B cell (primary cell): ENCODE measurements at regions not wholly inside any gene's neighbourhood (a gene's known extent, or its start where the extent isn't known, plus 50 kb on each side); places are given as distances from the start of the nearest gene placed in this dataset.

Source experiments
- ATAC-seq: fragments of 200-7000 bp; cut with Tn5 transposase; one replicate; pipeline ENCODE4 v1.10.0; 2021; ENCODE audit warnings: low read depth, mild to moderate bottlenecking, moderate number of reproducible peaks, moderate library complexity
- CTCF ChIA-PET: fragments of 350-600 bp; sonication (Branson Sonifier 250); formaldehyde crosslinking; loops from one replicate; lab custom pipeline; 2021; ENCODE audit warnings: antibody characterized with exemption, inconsistent platforms; lab: Charles Lee
- POLR2A ChIA-PET: fragments of 350-600 bp; sonication (Branson Sonifier 250); formaldehyde crosslinking; loops from one replicate; lab custom pipeline; 2021; ENCODE audit warnings: antibody characterized with exemption; lab: Charles Lee
- DNase-seq: peaks from one replicate; pipeline ENCODE4 v3.0.0; 2013
- H2AFZ ChIP-seq: 2 replicates; pipeline ENCODE4 v1.6.1; 2012; ENCODE audit warnings: mild to moderate bottlenecking, low read depth, low read length; ENCODE audit not compliant: insufficient read depth, poor library complexity, severe bottlenecking
- H3K27ac ChIP-seq, 2 donors: 1 replicate in 1 of 2; 2 replicates in 1 of 2; pipeline ENCODE4 v1.5.1; 2012 to 2013; ENCODE audit warnings: low read length in 2 of 2, mild to moderate bottlenecking in 2 of 2, moderate library complexity in 1 of 2
- H3K27me3 ChIP-seq, 4 experiments: fragments of 200-600 bp in 1 of 4; sonication (generic) in 1 of 4; replicated peaks in 1 of 4; 1 replicate in 2 of 4; 2 replicates in 2 of 4; pipeline versions ENCODE4 v1.6.1 to v1.7.0; 2013 to 2016; ENCODE audit warnings: low read length in 3 of 4, mild to moderate bottlenecking in 2 of 4, mixed read lengths in 1 of 4, moderate library complexity in 1 of 4; ENCODE audit not compliant: insufficient read depth in 4 of 4, control insufficient read depth in 3 of 4; ENCODE audit errors: control extremely low read depth in 1 of 4
- H3K36me3 ChIP-seq, 2 experiments: replicated peaks in 1 of 2; 1 replicate in 1 of 2; 2 replicates in 1 of 2; pipeline versions ENCODE4 v1.6.1 to v1.7.1; 2013; ENCODE audit warnings: low read length in 1 of 2; ENCODE audit not compliant: insufficient read depth in 2 of 2, control insufficient read depth in 1 of 2; ENCODE audit errors: control extremely low read depth in 1 of 2, extremely low read depth in 1 of 2
- H3K4me1 ChIP-seq, 2 donors: fragments of 200-600 bp in 1 of 2; sonication (generic) in 1 of 2; 1 replicate in 1 of 2; 2 replicates in 1 of 2; pipeline versions ENCODE4 v1.5.1 to v1.6.1; 2013 to 2017; ENCODE audit warnings: low read length in 2 of 2; ENCODE audit not compliant: control insufficient read depth in 2 of 2, insufficient read depth in 2 of 2
- H3K4me2 ChIP-seq: replicated peaks from 2 replicates; pipeline ENCODE3; 2012; ENCODE audit warnings: mild to moderate bottlenecking, low read depth, low read length; ENCODE audit not compliant: poor library complexity, severe bottlenecking
- H3K4me3 ChIP-seq, 5 experiments: fragments of 200-600 bp in 1 of 5; sonication (generic) in 1 of 5; 1 replicate in 3 of 5; 2 replicates in 2 of 5; pipeline versions ENCODE4 v1.5.1 to v1.7.0; 2011 to 2016; ENCODE audit warnings: low read length in 4 of 5, mild to moderate bottlenecking in 4 of 5, low read depth in 2 of 5, control low read depth in 1 of 5, moderate library complexity in 1 of 5; ENCODE audit not compliant: insufficient read depth in 1 of 5; ENCODE audit errors: control extremely low read depth in 1 of 5, extremely low read depth in 1 of 5
- H3K79me2 ChIP-seq: fragments of 200-600 bp; sonication (generic); one replicate; pipeline ENCODE4 v1.6.0; 2016; ENCODE audit warnings: low read length; ENCODE audit not compliant: control insufficient read depth, insufficient read depth
- H3K9ac ChIP-seq: fragments of 200-600 bp; sonication (generic); 2 replicates; pipeline ENCODE4 v1.6.1; 2017; ENCODE audit warnings: mild to moderate bottlenecking, low read length, moderate library complexity
- H3K9me3 ChIP-seq, 3 donors: one replicate each; pipeline versions ENCODE4 v1.6.1 to v1.7.1; 2013; ENCODE audit warnings: low read length in 2 of 3; ENCODE audit not compliant: control insufficient read depth in 2 of 3, insufficient read depth in 1 of 3; ENCODE audit errors: control extremely low read depth in 1 of 3
- H4K20me1 ChIP-seq: 2 replicates; pipeline ENCODE4 v1.6.0; 2012; ENCODE audit warnings: mild to moderate bottlenecking, low read length; ENCODE audit not compliant: insufficient read depth, control insufficient read depth, poor library complexity, severe bottlenecking
- H3K27ac Mint-ChIP-seq: one replicate; pipeline ENCODE4 v1.8.0; 2021; ENCODE audit warnings: mixed read lengths
- H3K27me3 Mint-ChIP-seq: one replicate; pipeline ENCODE4 v1.8.0; 2021; ENCODE audit warnings: mixed read lengths
- H3K4me1 Mint-ChIP-seq: one replicate; pipeline ENCODE4 v1.8.0; 2021; ENCODE audit warnings: mixed read lengths
- H3K4me3 Mint-ChIP-seq: one replicate; pipeline ENCODE4 v1.8.0; 2021; ENCODE audit warnings: mixed read lengths
- H3K9me3 Mint-ChIP-seq: one replicate; pipeline ENCODE4 v1.8.0; 2022; ENCODE audit warnings: mixed read lengths; ENCODE audit not compliant: insufficient read depth
- CTCF ChIP-seq: fragments of 200-600 bp; IDR thresholded peaks from one replicate; pipeline ENCODE4 v1.8.0; 2022; ENCODE audit warnings: antibody characterized with exemption, mild to moderate bottlenecking
- EZH2 ChIP-seq: IDR thresholded peaks from 2 replicates; pipeline ENCODE4 v1.6.1; 2012; ENCODE audit warnings: borderline replicate concordance, low read depth, mild to moderate bottlenecking, moderate library complexity, low read length; ENCODE audit not compliant: insufficient read depth, poor library complexity, severe bottlenecking
- WGBS: methylation state at CpG from one replicate; pipeline ENCODE4 v1.1.5; 2013; ENCODE audit warnings: missing lambda C conversion rate; ENCODE audit not compliant: insufficient coverage; 5-methylcytosine and 5-hydroxymethylcytosine counted together
- intact Hi-C: fragments of 100-400 bp; cut with micrococcal nuclease; formaldehyde crosslinking; loops from one replicate; pipeline ENCODE4 v1.10.0; 2022

DNA sequence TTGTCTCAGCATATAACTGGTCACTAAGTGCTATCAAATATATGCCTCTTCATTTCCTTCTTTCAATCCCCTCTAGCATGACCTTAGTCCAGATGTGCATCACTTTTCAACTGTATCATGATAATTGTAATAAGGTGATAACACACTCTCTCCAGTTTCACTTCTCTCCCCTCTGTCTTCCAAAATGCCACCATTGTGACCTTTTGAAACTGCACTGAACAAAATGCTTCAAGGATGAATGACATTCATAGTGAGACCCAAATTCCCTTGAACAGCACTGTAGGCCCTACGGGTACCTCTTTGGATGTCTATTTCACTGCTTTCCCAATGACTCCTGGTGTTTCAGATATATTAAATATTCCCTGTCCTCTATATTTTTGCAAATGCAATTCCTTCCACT lies 224.8 kb downstream of the DNAJB9 start:
- H3K27ac Mint-ChIP-seq = no peak overlapping the region
- no peaks in the 10 kb centered on the region for H3K79me2 ChIP-seq
- peaks cover 4% of the 10 kb centered on the region for H3K9me3 Mint-ChIP-seq
- no peak overlapping the region for H3K4me3 Mint-ChIP-seq
- no peaks in the 10 kb centered on the region for H4K20me1 ChIP-seq
- no peaks in the 10 kb centered on the region for H3K4me1 ChIP-seq
- no peak overlapping the region for H3K4me2 ChIP-seq
- H3K9ac ChIP-seq = no peak overlapping the region
- no peaks in the 10 kb centered on the region for H3K36me3 ChIP-seq
- no peak overlapping the region for H3K4me3 ChIP-seq
- H2AFZ ChIP-seq = no peak overlapping the region
- peaks cover 0 to 4% (median 2%) of the 10 kb centered on the region in 3 donors for H3K9me3 ChIP-seq
- DNase-seq = no peak
- H3K27me3 ChIP-seq = no peaks in the 10 kb centered on the region
- H3K4me1 Mint-ChIP-seq = no peaks in the 10 kb centered on the region
- ChIA-PET CTCF (no interaction called here), POLR2A (no interaction called here)
- H3K27me3 Mint-ChIP-seq = no peaks in the 10 kb centered on the region
- WGBS = 75% methylated on average over 1 of the region's 1 CpG
- ATAC-seq = no peak
- no peak overlapping the region for H3K27ac ChIP-seq
- intact Hi-C loops = no loop called here
- TF ChIP-seq EZH2 (no peak), CTCF (no peak)

DNA sequence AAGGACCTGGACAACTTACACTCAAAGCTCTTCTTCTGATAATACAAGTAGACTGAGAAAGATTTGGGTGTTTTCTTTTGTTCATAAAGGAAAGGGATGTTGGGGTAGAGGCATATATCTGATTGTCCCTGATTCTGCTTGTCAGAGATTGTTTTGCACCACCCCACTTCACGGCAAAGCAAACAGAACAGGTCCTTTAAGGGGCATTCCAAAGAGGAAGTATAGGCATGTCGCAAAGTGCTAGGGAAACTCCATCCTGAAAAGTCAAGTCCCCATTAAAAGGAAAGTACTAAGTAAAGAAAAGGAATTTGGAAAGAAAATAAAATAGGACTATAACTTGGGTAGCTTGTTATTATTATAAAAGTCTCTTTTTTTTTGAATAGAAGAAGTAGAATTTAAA lies 233.0 kb downstream of the DNAJB9 start:
- CTCF ChIA-PET = no interaction called here

More for the DNA sequence above, 233.0 kb downstream of the DNAJB9 start:
- no peaks in the 10 kb centered on the region for H4K20me1 ChIP-seq
- H3K27me3 ChIP-seq = no peaks in the 10 kb centered on the region
- H3K4me1 Mint-ChIP-seq = no peaks in the 10 kb centered on the region
- H3K9ac ChIP-seq = no peak overlapping the region
- H3K27ac ChIP-seq = no peak overlapping the region
- peaks cover 2% of the 10 kb centered on the region for H3K9me3 Mint-ChIP-seq
- ATAC-seq (no peak), DNase-seq (no peak)
- no peaks in the 10 kb centered on the region for H3K79me2 ChIP-seq
- no peak overlapping the region for H3K4me2 ChIP-seq
- H3K27ac Mint-ChIP-seq = no peak overlapping the region
- intact Hi-C loops = no loop called here
- no peak overlapping the region for H2AFZ ChIP-seq
- WGBS = no CpG with 5 or more reads among the region's 2 CpGs
- no peak overlapping the region for H3K4me3 ChIP-seq
- H3K36me3 ChIP-seq = no peaks in the 10 kb centered on the region
- TF ChIP-seq CTCF (no peak), EZH2 (no peak)
- POLR2A ChIA-PET = no interaction called here
- H3K4me1 ChIP-seq = no peaks in the 10 kb centered on the region
- no peaks in the 10 kb centered on the region for H3K27me3 Mint-ChIP-seq
- no peak overlapping the region for H3K4me3 Mint-ChIP-seq
- H3K9me3 ChIP-seq = no peaks in the 10 kb centered on the region
